GM13977 (cell line): ENCODE measurements at regions not wholly inside any gene's neighbourhood (a gene's known extent, or its start where the extent isn't known, plus 50 kb on each side); places are given as distances from the start of the nearest gene placed in this dataset.

ENCODE experiments used
- DNase-seq: peaks from one replicate; pipeline ENCODE4 v3.0.0; 2012; ENCODE audit warnings: low spot score
- CTCF ChIP-seq: IDR thresholded peaks from 2 replicates; pipeline ENCODE4 v1.5.1; 2012; ENCODE audit warnings: mild to moderate bottlenecking, control low read depth; ENCODE audit not compliant: insufficient read depth; ENCODE audit errors: extremely low read depth, missing control alignments
- in situ Hi-C: fragments of 300-500 bp; cut with MboI; formaldehyde crosslinking; loops from one replicate; pipeline ENCODE4 v1.12.0; 2022; ENCODE audit warnings: low sequenced_read_pairs, low pct_unique_long_range_greater_than_20kb, mixed read lengths, inconsistent platforms; ENCODE audit not compliant: unreplicated experiment

- peak; percentile 27 for TF ChIP-seq CTCF
- no peak for DNase-seq
- in situ Hi-C loops = no loop called here
Observed at GRCh38 chr14:86646696-86647690, 1117.0 kb downstream of the FLRT2 start.

GRCh38 chr14:86646125-86646524 is 1116.2 kb downstream of the FLRT2 start:
- DNase-seq = no peak
- in situ Hi-C loops = no loop called here
- no peak for TF ChIP-seq CTCF

GRCh38 chr14:86641310-86641709 is 1111.4 kb downstream of the FLRT2 start:
- TF ChIP-seq CTCF = no peak
- in situ Hi-C loops = no loop called here
- DNase-seq = no peak

- DNase-seq = no peak
- in situ Hi-C loops = no loop called here
- no peak for TF ChIP-seq CTCF
Observed at GRCh38 chr14:86640288-86640687, 1110.3 kb downstream of the FLRT2 start.

- no peak for TF ChIP-seq CTCF
- DNase-seq = no peak
- in situ Hi-C loops = no loop called here
Observed at GRCh38 chr14:86639666-86640065, 1109.7 kb downstream of the FLRT2 start.

- no peak for TF ChIP-seq CTCF
- DNase-seq = no peak
- in situ Hi-C loops = no loop called here
Observed at GRCh38 chr14:86639146-86639545, 1109.2 kb downstream of the FLRT2 start.
